ENCODE measurements at regions not wholly inside any gene's neighbourhood (a gene's known extent, or its start where the extent isn't known, plus 50 kb on each side); places are given as distances from the start of the nearest gene placed in this dataset.

DNA sequence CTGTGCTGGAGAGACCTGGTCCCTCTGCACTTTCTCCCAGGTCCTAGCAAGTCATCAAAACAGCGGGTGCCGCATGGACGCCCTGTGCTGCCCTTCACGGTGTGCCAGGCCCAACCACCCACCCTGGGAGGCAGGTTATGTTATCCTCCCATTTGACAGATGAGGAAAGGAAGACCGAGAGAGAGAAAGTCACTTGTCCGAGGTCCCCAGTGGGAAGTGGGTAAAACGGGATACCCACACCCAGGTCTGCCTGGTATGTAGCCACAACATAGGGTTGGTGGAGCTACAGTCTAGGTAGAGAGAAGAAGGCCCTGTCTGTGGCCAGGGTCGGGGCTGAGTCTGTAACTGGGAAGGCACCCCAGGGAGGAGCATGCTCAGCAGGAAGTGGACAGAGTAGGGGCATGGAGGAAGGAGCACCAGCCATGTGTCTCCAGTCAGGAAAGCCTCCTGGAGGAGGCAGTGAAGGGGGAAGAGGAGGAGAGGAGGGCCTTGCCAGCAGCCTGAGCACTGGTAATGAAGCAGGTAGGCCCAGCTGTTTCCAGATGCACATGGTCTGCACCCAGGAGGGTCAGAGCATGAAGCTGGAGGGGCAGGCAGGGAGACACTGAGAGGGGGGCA, 98.4 kb downstream of the ZFP36L2 start:
- no peak for DNase-seq

DNA sequence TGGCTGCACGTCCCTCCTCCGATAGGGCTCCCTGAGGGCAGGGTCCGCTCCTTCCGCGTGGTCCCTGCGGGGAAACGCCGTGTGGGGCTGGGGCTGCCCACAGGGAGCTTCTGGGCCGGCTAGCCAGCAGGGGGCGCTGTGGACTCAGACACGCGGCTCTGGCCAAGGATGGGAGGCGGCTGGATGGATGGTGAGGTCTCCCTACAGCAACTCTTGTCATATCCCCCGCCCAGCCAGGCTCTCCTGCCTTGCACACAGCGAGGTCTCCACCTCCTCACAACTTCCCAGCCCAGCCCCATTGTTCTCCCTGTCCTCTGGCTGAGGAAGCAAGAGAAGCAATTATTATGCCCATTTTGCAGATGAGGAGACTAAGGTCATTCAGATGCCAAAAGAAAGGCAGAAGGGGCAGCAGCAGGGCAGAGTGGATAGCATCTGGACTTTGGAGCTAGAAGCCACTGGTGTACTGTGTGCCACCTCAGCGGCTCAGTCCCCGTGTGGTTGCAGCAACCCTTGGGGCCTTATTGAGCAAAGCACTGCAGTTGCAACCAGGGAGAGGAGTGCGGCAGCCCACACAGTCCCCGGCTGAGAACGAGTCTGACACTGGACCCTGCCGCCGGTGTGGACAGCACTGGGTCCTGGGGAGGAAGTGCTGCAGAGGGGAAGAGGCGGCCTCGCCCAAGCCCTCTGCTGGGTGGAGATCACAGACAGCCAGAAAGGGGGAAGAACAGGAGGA, 99.0 kb downstream of the ZFP36L2 start:
- DNase-seq, result peak; percentile 74

DNA sequence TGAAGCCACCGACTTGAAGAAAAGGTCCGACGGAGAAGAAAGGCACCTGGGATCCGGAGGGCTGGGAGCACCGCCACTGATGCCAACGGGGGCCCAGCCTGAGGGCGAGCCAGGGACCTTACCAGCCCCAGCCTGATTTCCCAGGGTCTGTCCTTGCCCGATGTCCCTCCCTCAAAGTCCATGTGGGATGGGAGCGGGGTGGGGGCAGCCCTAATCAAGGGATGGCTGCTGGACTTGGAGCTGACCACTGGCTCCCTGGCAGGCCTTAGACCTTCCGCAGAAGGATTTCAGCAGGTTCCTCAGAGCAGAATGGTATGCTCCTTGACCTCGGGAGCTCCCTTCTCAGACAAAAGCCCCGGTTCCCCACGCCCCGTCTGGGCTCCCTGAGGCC, 99.6 kb downstream of the ZFP36L2 start:
- no peak for DNase-seq

DNA sequence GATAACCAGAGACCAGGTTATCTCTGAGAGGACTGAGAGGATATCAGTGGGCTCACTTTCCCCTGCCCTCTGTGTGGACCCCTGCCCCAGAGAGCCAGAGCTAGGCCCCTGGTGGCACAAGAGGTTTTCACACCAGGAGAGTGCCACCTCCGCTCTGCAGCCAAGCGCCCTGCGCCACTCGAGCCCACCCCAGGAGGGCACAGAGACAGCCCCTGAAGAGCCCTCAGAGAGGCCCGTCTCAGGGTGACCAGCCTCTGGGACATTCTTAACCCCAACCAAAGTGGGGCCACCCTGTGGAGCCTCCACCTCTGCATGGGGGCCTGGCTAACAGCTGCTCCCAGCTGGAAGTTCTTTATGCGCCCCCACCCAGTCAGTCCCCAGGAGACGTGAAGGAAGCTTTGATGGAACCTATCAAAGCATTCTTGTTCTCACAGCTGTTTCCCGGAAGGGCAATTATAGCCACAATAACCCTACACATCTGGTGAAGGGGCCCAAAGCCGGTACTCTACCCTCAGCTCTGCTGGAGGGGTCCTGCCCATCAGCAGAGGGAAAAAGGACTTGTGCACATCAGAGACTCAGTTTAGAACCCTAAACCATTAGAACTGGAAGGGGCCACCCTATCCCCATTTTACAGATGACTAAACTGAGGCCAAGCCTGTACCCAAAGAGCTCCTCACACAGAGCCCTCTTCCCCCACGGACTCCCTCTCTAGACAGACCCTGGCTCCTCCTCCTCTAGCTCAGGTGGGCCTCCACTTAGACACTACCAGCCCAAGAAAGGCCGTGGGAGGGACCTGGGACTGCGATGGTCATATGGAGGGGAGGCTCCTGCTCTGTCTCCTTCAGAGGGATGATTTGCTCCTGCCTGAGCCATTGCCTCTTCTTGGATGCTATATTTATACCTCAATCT, 101.1 kb downstream of the ZFP36L2 start:
- DNase-seq, result no peak

DNA sequence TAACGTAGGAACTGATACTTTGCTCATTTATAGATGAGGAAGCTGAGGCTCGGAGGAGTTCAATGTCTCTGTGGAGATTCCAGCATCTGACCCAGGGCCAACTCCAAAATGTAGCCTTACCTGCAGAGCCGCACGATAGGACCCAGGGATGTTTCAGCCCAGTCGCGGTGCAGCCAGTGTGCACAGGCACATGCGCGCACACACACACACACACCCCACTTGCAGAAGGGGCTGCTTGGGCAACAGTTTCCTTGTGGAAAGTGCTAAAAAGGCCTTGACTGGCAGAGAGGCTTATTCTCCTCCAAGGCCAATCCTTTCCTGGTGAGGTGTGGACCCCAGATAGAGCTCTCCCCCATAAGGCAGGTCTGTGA, 101.7 kb downstream of the ZFP36L2 start:
- DNase-seq, result no peak

DNA sequence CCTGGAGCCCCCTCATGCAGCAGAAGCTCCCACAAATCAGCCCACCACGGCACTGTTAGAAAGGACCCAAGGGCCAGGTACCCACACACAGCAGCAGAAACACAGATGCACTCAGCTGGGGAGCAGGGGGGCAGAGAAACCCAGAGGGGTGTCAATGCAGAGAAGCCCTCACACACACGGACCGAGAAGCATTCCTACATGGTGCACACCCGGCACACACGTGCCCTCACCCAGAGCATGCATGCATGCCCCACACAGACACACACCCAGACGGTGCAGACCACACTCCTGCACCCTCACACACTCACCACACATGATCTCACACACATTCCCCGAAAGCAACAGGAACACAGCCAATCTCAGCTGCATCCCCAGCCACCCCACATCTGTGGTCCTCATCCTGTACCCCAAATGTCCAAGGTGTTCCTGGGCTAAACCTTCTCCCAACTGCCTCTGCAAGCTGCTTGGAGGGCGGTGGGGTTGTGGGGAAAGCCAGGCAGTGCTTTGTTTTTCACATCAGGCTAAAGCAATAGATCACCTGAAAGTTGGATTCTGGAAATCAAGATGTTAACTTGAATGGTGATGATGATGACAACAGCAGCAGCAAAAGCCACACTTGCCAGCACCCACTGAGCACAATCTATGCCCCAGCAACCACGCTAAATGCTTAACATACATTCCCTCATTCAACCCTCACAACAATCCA, 102.3 kb downstream of the ZFP36L2 start:
- DNase-seq, result no peak

DNA sequence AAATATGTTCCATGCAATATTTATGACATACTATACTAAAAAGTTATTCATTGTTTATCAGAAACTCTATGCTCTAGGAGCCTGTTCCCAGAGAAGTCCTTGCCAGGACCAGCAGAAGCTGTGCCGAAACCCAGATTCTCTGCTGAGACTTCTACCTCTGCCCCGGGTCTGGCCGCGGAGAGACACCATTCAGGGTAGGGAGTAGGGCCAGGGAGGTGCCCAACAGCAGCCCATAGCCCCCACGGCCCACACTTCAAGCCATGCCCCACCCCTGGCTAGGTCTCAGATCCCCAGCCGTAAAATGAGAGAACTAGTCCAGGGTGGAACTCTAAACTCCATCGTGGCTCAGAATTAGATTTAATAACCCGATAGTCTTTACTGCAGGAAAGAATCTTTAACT, 102.9 kb downstream of the ZFP36L2 start:
- no peak for DNase-seq

DNA sequence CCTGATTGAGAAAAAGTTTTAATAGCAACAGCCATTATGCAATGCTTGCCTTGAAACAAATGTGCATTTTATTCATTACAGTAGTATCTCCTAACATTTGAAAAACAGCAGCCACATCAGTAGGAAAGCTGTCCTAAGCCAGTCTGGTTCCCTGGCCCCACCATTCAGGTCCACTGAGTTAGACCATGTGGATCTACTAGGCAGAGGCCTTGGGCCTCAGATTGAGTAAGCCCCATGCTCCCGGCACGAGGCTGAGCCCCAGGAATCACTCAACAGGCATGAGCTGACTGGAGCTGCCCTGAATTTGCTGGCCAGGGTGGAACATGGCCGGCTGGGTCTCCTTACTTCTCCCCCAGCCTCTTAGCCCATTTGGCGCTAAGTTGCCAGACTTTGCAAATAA, 103.4 kb downstream of the ZFP36L2 start:
- DNase-seq, result no peak

DNA sequence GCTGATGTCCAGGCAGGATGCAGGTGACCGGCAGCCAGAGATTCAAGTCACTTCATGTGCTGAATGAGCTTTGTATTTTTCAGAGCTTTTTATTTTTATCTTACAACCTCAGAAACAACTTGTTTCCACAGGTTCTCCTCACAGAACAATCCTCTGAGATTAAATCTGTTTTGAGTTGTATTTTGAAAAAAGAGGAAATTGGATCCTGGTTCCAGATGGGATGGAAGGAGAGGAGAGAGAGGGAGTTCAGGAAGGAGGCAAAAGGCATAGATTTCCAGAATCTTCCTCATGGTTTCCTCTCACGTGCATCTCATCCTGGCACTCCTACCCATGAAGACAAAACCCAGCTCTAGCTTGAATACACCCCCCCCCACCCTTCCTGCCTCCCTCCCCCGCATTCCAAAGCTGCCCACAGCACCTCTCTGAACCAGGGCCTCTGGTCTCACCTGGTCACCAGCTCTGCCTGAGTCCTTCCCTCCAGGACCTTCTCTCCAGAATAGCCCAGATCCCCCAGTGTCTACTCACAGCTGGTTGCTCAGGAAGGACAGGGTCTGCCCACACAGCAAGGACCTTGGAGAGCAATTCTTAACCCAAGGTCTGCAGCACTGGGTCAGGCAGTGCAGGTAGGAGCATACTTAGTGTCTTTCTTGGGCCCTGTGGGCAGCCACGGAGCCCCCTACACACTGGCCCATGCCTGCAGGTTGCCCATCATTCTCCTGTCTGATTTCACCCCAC, 104.7 kb downstream of the ZFP36L2 start:
- DNase-seq, result no peak

DNA sequence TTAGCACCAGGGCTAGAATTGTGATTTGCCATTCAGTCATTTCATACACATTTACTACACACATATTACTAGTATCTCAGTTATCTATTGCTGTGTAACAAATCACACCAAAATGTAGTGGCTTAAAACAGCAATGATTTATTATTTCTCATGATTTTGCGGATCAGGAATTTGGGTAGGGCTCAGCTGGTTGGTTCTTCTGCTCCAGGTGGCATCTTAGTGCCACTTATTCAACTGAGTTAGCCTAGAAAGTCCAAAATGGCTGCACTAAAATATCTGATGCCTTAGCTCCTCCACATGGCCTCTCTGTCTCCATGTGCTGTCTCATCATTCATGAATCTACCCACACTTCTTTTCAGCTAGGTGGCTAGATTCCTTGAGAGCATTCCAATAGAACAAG, 107.1 kb downstream of the ZFP36L2 start:
- no peak for DNase-seq

DNA sequence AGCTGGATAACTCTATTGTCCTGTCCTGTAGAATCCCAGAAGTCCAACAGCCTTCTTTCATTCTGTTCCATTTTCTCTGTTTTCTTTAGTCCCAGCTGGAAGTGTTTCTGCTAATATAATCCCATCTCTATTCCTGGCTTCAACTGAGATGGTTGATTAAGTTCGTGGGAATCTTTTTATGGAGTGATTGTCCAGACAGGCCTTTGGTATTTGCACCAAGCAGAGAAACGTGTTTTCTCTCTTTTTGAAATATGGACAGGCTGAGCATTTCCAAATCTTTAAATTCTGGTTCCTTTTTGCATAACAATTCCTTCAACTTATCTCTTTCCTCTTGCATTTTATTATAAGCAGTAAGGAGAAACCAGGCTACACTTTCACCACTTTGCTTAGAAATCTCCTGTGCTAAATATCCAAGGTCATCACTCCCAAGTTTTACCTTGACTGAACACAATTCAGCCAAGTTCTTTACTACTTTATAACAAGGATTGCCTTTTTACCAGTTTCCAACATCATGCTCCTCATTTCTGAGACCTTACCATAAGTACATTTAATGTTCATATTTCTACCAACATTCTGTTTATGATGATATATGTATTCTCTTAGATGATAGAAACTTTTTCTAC, 108.8 kb downstream of the ZFP36L2 start:
- no peak for DNase-seq

DNA sequence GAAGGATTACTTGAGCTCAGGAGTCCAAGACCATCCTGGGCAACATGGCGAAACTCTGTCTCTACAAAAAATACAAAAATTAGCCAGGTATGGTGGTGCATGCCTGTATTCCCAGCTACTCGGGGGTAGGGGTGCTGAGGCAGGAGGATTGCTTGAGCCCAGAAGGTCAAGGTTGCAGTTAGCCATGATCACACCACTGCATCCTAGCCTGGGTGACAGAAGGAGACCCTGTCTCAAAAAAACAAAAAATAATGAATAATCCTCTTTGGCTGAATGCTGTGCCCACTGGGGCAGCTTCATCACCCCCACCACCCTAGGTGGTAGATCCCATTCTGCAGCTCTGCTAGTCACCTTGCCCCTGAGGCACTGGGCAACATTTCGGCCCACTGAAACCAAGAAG, 109.4 kb downstream of the ZFP36L2 start:
- DNase-seq, result no peak

DNA sequence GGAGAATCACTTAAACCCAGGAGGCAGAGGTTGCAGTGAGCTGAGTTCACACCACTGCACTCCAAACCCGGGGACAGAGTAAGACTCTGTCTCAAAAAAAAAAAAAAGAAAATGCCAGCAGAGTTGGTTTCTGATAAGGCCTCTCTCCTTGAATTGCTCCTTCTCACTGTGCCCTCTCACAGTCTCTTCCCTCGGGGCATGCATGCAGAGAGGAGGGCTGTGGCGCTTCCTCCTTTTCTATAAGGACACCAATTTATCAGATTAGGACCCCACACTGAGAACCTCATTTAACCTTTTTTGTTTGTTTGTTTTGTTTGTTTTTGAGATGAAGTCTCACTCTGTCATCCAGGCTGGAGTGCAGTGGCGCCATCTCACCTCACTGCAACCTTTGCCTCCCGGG, 110.5 kb downstream of the ZFP36L2 start:
- DNase-seq, result no peak

DNA sequence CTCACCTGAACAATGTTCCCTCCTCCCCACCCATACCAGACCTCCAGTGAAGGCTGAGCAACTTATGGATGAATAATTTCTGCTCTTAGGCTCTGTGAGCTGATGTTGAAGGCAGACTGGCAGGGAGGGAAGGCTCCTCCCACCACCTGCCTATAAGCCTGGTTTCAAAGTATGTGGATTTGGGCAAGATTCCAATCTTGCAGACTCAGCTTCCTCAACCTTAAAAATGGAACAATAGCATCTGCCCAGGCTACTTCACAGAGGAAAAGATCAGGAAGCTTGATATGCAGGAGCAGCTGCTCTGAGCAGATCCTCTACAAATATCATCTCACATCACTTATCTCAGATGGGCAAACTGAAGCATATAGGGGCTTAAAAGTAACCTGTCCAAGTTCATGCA, 112.2 kb downstream of the ZFP36L2 start:
- DNase-seq, result no peak

DNA sequence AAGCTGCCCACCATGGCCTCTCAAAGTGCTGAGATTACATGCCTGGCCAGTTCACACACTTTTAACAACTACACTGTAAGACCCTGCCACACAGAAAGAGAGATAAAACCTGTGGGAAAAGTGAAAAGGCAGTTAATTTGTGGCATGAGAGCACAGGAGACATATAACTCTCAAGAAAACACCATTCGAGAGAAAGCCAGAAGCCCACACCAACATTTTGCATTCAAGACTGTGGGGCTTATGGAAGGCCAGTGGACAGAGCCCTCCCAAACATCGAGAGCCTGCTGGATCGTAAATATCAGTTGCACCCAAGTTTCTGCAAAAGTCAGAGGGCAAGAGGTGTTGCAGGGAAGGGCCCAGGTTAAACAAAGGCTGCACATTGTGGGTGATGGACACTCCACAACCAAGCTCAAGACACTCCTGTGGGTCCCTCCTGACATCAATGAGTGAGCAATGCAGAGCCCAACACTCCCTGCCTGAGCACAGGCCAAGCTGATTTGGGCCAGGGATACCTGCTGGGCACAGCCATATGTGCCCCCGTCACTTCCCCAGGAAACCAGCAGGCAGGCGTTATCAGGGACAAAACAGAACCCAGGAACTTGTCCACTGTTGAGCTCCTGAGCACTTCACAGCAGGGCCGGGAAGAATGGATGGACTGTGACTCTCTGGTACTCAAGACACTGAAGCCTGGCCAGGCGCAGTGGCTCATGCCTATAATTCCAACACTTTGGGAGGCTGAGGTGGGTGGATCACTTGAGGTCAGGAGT, 114.4 kb downstream of the ZFP36L2 start:
- no peak for DNase-seq

DNA sequence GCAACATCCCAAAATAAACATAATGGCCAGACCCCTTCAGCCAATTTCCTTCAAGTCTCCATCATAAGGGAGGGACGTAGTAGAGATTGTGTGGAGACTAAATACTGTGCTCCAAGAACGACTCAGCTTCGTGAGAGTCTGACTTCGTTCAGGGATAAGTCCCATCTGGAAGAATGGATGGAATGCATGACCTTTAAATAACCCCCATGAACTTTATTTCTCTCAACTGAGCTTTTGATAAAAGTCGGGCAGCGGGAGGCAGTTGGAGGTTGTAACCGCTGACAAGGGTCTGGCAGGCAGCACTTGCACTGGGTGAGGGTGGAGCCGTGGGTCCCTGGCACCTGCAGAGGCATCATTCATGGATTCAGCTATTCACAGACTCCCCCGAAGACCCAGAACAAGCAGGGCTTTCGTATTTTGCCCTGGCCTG, 115.9 kb downstream of the ZFP36L2 start:
- DNase-seq, result no peak

DNA sequence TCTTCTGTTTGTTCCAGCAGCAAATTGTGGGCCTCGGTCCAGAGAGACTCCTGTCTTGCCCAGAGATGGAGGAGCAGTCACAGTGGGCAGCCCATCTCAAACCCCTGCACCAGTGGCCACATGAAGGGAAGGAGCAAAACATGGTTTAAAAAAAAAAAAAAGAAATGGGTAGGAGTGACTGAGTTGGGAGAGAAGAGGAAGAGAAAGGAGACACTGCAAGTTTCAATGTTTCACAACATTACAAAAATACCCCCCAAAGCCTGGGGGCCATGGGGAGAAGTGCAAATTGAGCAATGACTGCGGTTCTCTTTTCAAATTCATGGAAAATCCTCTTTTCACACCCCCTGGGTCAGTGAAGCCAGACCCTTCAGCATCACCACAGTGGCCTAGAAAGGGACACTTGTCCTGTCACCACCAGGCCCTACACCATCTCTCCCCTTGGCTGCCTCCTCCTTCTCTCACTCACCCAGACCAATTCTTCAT, 117.1 kb downstream of the ZFP36L2 start:
- no peak for DNase-seq

DNA sequence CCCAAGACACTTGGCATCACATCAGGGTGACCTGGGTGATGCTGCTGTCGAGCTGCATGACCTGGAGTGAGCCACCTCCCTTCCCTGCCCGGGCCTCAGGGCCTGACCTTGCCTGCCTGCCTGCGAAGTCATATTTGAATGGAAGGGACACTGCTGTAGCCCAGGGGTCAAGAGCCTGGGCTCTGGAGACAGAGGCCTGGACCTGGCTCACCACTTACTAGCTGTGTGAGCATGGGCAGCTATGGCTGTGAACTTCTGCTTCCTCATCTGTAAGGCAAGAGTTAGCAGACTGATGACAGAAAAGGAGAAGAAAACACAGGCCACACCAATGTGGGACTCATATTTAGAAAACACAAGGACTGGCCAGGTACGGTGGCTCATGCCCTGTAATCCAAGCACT, 118.7 kb downstream of the ZFP36L2 start:
- DNase-seq, result no peak

DNA sequence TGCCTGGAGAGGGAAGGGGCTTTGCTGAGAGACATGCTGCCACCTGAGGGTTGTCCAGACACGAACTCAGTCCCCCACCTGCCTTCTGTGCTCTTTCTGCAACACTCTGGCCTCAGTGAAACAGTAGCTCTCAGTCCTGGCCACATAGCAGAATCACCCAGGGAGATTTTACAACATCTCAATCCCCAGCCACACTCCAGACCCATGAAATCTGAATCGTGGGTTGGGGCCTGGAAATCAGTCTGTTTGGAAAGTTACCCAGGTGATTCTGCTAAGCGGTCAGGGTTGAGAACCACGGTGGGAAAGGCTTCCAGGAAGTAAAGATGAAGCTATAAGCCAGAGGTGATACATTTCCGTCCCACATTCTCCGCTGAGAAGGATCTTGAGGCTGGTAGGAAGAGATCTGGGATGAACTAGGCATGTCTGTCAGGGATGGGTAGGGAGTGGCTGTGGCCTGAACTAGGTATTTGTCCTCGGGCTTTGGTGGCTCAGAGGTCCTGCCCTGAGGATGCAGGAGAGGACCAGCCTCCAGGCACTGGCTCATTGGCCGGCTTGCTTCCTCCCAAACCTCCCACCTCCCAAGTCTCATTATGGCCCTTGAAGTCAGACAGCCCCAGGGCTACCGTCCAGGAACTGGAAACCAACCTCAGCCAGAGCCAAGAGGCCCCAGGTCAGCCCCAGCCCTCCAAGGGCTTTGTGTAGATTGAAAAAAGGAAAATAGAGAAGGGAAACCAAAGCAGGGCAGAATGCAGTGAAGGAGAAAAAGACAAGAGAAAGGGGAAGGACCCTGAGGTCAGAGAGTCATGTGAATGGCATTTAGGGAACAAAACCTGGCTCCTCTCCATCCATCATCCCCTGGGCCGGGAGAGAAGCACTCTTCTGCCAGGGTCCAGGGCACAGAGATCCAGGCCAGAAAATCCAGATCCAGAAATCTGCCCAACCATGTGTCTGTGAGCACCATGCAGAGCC, 119.6 kb downstream of the ZFP36L2 start:
- no peak for DNase-seq

Data from effector CD8-positive, alpha-beta T cell (primary cell).